ENCODE measurements at regions not wholly inside any gene's neighbourhood (a gene's known extent, or its start where the extent isn't known, plus 50 kb on each side); places are given as distances from the start of the nearest gene placed in this dataset.

GRCh38 chr13:71378961-71379905 is 487.8 kb downstream of the DACH1 start:
- no peak overlapping the region for H3K27ac ChIP-seq (ENCODE audit: extremely low read depth, low read depth, low read length)

GRCh38 chr13:71374471-71375049 is 492.4 kb downstream of the DACH1 start:
- ChIA-PET CTCF (interaction anchor here (0.5 kb wide), 1 partner anchor 203 kb away, joined by 3 read pairs; no protein-coding TSS in a partner anchor), POLR2A (no interaction called here)
- TF ChIP-seq ZNF354C (tag by site-specific recombination; IDR thresholded peaks at IDR 0.05; ENCODE audit: borderline replicate concordance, low read depth) (no peak), ZBTB48 (tag by site-specific recombination; IDR thresholded peaks at IDR 0.05) (no peak), ZNF274 (IDR thresholded peaks at IDR 0.05; ENCODE audit: low read length) (no peak), ZNF274 (tag by site-specific recombination; IDR thresholded peaks at IDR 0.05; ENCODE audit: borderline replicate concordance) (no peak), YY1 (tag by site-specific recombination; IDR thresholded peaks at IDR 0.05) (no peak), ZNF138 (tag by site-specific recombination; IDR thresholded peaks at IDR 0.05; ENCODE audit: borderline replicate concordance) (no peak), ZNF747 (tag by site-specific recombination; IDR thresholded peaks at IDR 0.05) (no peak), ZNF292 (tag by site-specific recombination; IDR thresholded peaks at IDR 0.05; ENCODE audit: borderline replicate concordance, low read depth) (no peak), ZNF548 (tag by site-specific recombination; IDR thresholded peaks at IDR 0.05) (no peak), ZNF350 (tag by site-specific recombination; IDR thresholded peaks at IDR 0.05) (no peak), ZNF837 (tag by site-specific recombination; IDR thresholded peaks at IDR 0.05) (no peak), ZNF398 (tag by site-specific recombination; IDR thresholded peaks at IDR 0.05) (no peak), TSHZ1 (tag by site-specific recombination; IDR thresholded peaks at IDR 0.05; ENCODE audit: borderline replicate concordance) (no peak), ZNF18 (tag by site-specific recombination; IDR thresholded peaks at IDR 0.05) (no peak), ZNF239 (tag by site-specific recombination; IDR thresholded peaks at IDR 0.05) (no peak), MYNN (tag by site-specific recombination; IDR thresholded peaks at IDR 0.05; ENCODE audit: borderline replicate concordance) (no peak)
- Histone ChIP-seq H3K27ac (ENCODE audit: extremely low read depth, low read depth, low read length) (no peak overlapping the region), H3K9me3 (ENCODE audit: control insufficient read depth, insufficient read depth, low read depth, low read length) (no peaks in the 10 kb centered on the region), H3K4me1 (ENCODE audit: control insufficient read depth, insufficient read depth, low read length) (no peaks in the 10 kb centered on the region), H3K4me3 (ENCODE audit: low read depth, low read length) (no peak overlapping the region), H3K36me3 (ENCODE audit: control insufficient read depth in 2 of 2, insufficient read depth in 1 of 2, low read length in 2 of 2) (no peaks in the 10 kb centered on the region)

More at GRCh38 chr13:71378961-71379905, 487.8 kb downstream of the DACH1 start:
- H3K4me3 ChIP-seq (ENCODE audit: low read depth, low read length): no peak overlapping the region
- CTCF ChIA-PET: interaction anchor here (0.7 kb wide), 1 partner anchor 679 kb away, joined by 4 read pairs; no protein-coding TSS in a partner anchor
- no peaks in the 10 kb centered on the region for H3K4me1 ChIP-seq (ENCODE audit: control insufficient read depth, insufficient read depth, low read length)
- TF ChIP-seq YY2 (tag by site-specific recombination; IDR thresholded peaks at IDR 0.05) (no peak), ZNF239 (tag by site-specific recombination; IDR thresholded peaks at IDR 0.05) (no peak), ZNF274 (IDR thresholded peaks at IDR 0.05; ENCODE audit: low read length) (no peak), ZNF274 (tag by site-specific recombination; IDR thresholded peaks at IDR 0.05; ENCODE audit: borderline replicate concordance) (no peak), IKZF3 (tag by site-specific recombination; IDR thresholded peaks at IDR 0.05) (no peak), ZNF701 (tag by site-specific recombination; IDR thresholded peaks at IDR 0.05) (no peak), WT1 (tag by site-specific recombination; IDR thresholded peaks at IDR 0.05) (no peak), ZNF423 (tag by site-specific recombination; IDR thresholded peaks at IDR 0.05) (no peak)
- no peaks in the 10 kb centered on the region for H3K9me3 ChIP-seq (ENCODE audit: control insufficient read depth, insufficient read depth, low read depth, low read length)
- no peaks in the 10 kb centered on the region for H3K36me3 ChIP-seq (ENCODE audit: control insufficient read depth in 2 of 2, insufficient read depth in 1 of 2, low read length in 2 of 2)
- POLR2A ChIA-PET: no interaction called here

Data from HEK293 (cell line).